HG03196 (cell line): ENCODE measurements at regions not wholly inside any gene's neighbourhood (a gene's known extent, or its start where the extent isn't known, plus 50 kb on each side); places are given as distances from the start of the nearest gene placed in this dataset.

Experiments
- ATAC-seq: cut with Tn5 transposase; IDR thresholded peaks from one replicate; pipeline ENCODE4 v1.9.1; 2021; ENCODE audit not compliant: unreplicated experiment

- no peak for ATAC-seq
These were observed 184.0 kb downstream of the CAND1 start for GRCh38 chr12:67453191-67453590.

DNA sequence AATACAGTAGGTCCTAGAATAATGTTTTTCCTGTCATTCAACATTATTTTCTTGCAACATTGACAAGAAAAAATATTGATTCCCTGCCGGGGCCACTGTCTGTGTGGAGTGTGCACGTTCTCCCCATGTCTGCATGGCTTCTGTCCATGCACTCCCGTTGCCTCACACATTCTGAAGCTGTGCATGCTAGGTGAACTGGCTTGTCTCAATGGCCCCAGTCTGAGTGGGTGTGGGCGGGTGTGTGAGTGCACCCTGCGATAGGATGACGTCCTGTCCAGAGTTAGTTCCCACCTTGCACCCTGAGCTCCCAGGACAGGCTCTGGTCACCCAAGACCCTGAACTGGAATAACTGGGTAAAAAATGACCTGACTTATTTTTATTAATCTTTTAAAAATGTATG, 186.1 kb downstream of the CAND1 start:
- ATAC-seq: no peak

DNA sequence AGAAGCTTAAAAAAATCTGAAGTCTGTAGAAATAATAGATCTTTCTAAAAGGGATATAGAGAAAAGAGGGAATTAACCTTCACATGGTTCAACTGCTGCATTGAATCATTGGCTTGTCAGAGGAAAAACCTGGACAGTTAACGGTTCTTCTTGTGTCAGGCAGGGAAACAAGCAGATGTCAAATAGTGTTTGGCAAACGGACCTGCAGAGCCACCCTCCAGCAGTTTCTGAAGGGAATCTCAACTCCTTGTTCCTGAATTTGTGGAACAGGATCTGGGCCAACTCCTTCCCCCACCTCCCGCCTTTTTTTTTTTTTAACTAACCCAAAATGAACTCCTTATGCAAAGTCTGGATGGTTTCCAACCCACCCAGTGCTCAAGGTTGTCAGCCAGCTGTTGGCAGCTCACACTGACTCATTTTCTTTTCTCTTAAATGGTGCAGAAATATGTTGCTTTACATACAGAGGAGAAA, 187.3 kb downstream of the CAND1 start:
- ATAC-seq: no peak

- ATAC-seq: no peak
These were observed 188.0 kb downstream of the CAND1 start for GRCh38 chr12:67457136-67457535.

DNA sequence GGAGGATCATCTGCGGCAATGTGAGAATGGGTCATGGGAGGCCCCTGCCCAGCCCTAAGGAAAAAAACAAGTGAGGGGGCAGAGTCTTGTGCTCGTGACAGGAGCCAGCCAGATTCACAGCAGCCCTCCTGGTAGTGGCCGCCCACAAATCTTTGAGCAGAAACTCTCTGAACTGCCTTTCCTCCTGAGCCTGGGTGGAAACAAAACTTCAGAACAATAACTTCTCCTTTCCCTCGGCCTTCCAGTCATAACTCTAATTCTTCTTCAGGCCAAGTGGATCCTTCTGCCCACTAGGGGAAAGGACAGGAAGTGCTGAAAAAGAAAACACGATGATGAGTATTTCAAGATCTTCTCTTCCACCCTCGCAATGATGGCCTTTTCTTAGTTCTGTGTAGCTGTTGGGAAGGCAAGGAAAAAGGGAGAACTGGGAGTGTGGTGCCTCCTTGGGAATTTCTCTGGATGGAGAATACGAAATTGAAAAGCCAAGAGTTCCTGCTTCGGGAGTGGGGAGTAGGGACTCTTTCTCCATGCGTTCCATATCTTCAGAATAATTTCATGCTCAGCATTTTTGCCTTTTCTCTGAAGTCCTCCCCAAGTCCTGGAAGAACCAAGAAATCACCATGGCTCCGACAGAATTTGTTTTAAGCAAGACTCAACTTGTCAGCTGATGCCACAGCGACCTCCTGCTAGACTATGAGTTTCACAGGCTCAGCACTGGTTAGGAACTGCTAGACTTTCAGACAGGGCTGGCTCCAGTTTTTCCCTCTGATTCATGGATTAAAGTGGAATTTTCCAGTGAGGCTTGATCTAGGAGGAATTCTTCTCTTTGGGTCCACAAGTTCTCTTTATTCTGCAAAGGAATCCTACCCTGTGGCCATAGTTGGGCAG, 188.9 kb downstream of the CAND1 start:
- no peak for ATAC-seq

DNA sequence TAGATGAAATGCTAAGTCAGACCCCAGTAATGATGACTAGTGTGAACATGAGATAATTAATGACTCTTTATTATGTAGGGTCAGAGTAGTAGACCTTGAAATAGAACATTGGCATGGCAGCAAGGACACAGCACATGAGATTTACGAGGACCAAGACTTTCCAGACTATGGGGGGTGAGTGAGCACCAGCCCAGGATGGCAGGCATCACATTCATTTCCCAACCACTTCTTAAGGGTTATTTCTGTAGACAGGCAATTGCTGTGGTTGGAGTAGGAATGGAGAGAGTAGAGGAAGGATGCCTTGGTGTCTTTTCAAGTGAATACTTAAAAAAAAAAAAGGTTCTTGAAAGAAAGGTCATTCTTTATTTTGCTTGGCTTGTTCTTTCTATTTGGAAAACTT, 189.4 kb upstream of the DYRK2 start:
- ATAC-seq: no peak

- no peak for ATAC-seq
These were observed 189.0 kb upstream of the DYRK2 start for GRCh38 chr12:67459578-67459977.

- no peak for ATAC-seq
These were observed 188.2 kb upstream of the DYRK2 start for GRCh38 chr12:67460388-67460787.

GRCh38 chr12:67468549-67469245, 179.8 kb upstream of the DYRK2 start:
- ATAC-seq: no peak

DNA sequence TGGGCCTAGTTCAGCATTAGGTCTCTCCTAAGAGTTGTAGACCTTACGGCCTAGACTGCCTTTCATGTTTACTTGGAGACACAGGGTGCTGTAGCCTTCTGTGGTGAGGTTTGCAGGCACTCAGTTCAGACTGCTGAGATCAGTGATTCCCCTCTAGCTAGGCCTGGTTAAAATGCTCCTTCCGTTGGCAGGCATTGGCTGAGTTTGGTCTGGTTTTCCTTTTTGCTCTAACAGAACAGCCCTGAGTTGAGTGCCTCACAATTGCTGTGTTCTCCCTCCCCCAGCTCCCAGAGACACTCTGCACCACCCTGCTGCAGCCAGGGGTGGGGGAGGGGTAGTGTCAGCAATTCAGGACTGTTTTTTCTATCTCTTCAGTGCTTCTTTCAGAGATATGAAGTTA, 178.9 kb upstream of the DYRK2 start:
- ATAC-seq: no peak

DNA sequence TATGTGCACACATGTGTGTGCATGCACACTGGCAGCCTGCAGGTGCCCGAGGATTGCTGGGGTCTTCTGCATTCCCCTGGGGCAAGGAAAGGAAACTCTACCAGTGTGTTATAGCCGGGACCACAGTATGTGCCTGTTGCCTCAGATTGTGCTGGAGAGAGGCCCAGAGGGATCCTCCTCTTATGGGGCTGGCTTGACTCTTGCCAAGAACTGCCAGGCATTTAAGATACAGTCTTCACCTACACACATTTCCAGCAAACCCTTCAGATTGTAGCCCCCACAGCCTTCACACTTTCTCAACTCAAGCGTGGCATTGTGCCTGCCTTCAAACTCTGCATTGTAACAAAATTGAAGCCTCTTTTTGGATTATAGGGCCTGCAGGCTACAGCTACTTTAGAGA, 176.7 kb upstream of the DYRK2 start:
- no peak for ATAC-seq

- ATAC-seq: no peak
These were observed 176.0 kb upstream of the DYRK2 start for GRCh38 chr12:67472539-67472938.

GRCh38 chr12:67474934-67475620, 173.5 kb upstream of the DYRK2 start:
- no peak for ATAC-seq

- no peak for ATAC-seq
These were observed 172.8 kb upstream of the DYRK2 start for GRCh38 chr12:67475725-67476124.

- ATAC-seq: no peak
These were observed 170.8 kb upstream of the DYRK2 start for GRCh38 chr12:67477681-67478265.

DNA sequence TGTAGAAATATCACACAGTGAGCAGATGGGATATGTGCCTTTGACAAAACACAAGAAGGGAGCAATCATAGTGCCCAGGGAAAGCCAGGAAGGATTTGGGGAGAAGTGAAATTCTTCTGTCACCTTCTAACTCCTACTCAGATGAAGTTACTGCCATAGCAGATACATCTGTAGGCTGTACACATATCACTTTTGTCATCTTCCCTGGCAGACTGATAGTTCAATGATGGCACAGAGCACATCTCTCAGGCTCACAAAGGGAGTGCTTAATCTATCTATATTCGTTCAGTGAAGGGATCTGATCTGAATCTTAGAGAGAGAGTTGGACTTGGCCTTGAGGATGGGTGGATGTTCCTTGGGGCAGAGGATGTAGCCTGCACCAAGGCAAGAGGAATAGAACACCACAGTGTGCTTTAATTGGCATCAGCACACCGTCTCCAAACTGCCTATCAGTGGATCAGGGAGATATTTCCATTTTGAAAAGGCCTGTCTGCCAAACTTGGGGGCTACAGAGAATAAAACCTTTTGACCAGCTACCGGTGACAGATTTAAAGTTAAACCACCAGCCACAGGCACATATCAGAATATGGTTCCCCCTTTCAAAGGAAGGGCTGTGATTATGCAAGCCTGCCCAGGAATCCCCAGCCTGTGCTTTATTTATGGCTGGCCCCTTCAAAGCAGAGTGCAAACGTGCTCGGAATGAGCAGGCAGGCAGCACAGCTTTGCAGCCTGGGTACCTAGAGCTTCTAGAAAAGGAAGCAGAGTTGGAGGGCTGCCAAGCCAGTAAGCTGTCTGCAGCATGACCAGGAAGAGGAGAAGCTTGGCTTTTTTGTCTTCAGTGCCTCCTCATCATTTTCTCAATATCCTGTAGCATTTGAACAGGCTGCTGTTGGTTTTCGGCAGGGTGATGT, 165.5 kb upstream of the DYRK2 start:
- ATAC-seq: peak; percentile 66

- ATAC-seq: peak; percentile 40
These were observed 164.5 kb upstream of the DYRK2 start for GRCh38 chr12:67483871-67484554.

GRCh38 chr12:67484791-67485480, 163.6 kb upstream of the DYRK2 start:
- no peak for ATAC-seq

DNA sequence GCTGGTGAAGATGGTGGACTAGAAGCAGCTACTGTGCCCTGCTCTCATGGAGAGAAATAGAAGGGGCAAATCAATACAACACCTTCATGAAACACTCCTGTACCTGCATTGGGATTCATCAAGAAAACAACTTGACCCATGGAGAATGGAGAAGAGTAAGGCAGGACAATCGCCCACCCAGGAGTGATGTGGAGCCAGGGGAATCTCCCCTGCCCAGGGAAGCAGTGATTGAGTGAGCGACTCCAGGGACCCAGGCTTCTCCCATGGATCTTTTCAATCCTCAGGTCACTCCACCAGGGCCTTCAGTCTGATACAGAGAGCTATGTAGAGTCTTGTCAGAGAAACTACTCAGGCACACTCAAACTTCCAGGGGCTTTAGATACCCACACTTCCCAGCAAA, 161.9 kb upstream of the DYRK2 start:
- no peak for ATAC-seq
